ENCODE measurements at regions not wholly inside any gene's neighbourhood (a gene's known extent, or its start where the extent isn't known, plus 50 kb on each side); places are given as distances from the start of the nearest gene placed in this dataset.

DNA sequence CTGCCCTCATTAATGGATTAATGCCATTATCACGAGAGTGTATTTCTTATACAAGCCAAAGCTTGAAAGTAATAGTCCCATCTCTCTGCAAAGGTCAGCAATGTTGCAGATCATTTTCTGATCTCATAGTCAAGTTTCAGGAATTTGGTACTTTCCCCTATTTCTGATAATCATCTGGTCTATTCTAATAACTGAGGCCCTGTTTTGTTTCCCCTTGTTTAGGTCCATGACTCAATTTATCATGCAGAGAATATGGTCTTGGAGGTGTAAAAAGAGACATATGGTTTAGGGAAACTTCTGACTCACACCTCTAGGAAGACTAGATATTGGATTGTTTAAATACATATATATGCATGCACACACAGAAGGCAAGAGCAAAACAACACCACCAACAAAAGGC, 339.3 kb upstream of the NUDT12 start:
- no peaks in the 10 kb centered on the region for H3K27me3 ChIP-seq (ENCODE audit: control insufficient read depth, insufficient read depth, low read length)
- ATAC-seq (ENCODE audit: low read depth) (no peak), DNase-seq (no peak)
- TF ChIP-seq RAD21 (IDR thresholded peaks at IDR 0.05; ENCODE audit: low read length) (no peak), RCOR1 (IDR thresholded peaks at IDR 0.05; ENCODE audit: insufficient replicate concordance, low read length) (no peak), CHD1 (IDR thresholded peaks at IDR 0.05; ENCODE audit: low read depth, low read length) (no peak), RFX5 (IDR thresholded peaks at IDR 0.05; ENCODE audit: low read depth, low read length) (no peak), SMC3 (IDR thresholded peaks at IDR 0.05; ENCODE audit: low read depth, low read length) (no peak), POLR2A (IDR thresholded peaks at IDR 0.05; ENCODE audit: low read depth, low read length) (no peak), BHLHE40 (IDR thresholded peaks at IDR 0.05; ENCODE audit: low read depth, low read length) (no peak), MXI1 (IDR thresholded peaks at IDR 0.05; ENCODE audit: borderline replicate concordance, low read depth, low read length) (no peak), NFE2L2 (IDR thresholded peaks at IDR 0.05; ENCODE audit: low read depth, low read length) (no peak)
- TF ChIP-seq, protein P1, sequence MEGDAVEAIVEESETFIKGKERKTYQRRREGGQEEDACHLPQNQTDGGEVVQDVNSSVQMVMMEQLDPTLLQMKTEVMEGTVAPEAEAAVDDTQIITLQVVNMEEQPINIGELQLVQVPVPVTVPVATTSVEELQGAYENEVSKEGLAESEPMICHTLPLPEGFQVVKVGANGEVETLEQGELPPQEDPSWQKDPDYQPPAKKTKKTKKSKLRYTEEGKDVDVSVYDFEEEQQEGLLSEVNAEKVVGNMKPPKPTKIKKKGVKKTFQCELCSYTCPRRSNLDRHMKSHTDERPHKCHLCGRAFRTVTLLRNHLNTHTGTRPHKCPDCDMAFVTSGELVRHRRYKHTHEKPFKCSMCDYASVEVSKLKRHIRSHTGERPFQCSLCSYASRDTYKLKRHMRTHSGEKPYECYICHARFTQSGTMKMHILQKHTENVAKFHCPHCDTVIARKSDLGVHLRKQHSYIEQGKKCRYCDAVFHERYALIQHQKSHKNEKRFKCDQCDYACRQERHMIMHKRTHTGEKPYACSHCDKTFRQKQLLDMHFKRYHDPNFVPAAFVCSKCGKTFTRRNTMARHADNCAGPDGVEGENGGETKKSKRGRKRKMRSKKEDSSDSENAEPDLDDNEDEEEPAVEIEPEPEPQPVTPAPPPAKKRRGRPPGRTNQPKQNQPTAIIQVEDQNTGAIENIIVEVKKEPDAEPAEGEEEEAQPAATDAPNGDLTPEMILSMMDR (conservative IDR thresholded peaks at IDR 0.05; ENCODE audit: low read depth, low read length) = no peak
- TF ChIP-seq, protein P2, sequence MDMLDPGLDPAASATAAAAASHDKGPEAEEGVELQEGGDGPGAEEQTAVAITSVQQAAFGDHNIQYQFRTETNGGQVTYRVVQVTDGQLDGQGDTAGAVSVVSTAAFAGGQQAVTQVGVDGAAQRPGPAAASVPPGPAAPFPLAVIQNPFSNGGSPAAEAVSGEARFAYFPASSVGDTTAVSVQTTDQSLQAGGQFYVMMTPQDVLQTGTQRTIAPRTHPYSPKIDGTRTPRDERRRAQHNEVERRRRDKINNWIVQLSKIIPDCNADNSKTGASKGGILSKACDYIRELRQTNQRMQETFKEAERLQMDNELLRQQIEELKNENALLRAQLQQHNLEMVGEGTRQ (IDR thresholded peaks at IDR 0.05; ENCODE audit: low read depth, low read length) = no peak
- TF ChIP-seq, protein P3, sequence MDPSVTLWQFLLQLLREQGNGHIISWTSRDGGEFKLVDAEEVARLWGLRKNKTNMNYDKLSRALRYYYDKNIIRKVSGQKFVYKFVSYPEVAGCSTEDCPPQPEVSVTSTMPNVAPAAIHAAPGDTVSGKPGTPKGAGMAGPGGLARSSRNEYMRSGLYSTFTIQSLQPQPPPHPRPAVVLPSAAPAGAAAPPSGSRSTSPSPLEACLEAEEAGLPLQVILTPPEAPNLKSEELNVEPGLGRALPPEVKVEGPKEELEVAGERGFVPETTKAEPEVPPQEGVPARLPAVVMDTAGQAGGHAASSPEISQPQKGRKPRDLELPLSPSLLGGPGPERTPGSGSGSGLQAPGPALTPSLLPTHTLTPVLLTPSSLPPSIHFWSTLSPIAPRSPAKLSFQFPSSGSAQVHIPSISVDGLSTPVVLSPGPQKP (IDR thresholded peaks at IDR 0.05; ENCODE audit: borderline replicate concordance, low read depth, low read length) = no peak
- H3K23ac ChIP-seq (ENCODE audit: low read depth, low read length) = no peak overlapping the region
- intact Hi-C loops (cut with micrococcal nuclease) = no loop called here
- in situ Hi-C loops (cut with MboI; ENCODE audit: low sequenced_read_pairs) = no loop called here
- no peaks in the 10 kb centered on the region for H3K36me3 ChIP-seq (ENCODE audit: control insufficient read depth, insufficient read depth, low read length)
- H4K91ac ChIP-seq (ENCODE audit: insufficient read depth, low read depth, low read length) = no peak overlapping the region
- dilution Hi-C loops (cut with HindIII; ENCODE audit: low sequenced_read_pairs, unreplicated experiment) = no loop called here
- H3K4me2 ChIP-seq (ENCODE audit: low read depth, low read length) = no peak overlapping the region
- no CpG with 5 or more reads among the region's 1 CpG for WGBS, 2 experiments (ENCODE audit: extremely low coverage in 2 of 2, insufficient read length in 1 of 2)
- no peaks in the 10 kb centered on the region for H3K9me1 ChIP-seq (ENCODE audit: insufficient read depth, low read length)
- H3K4me3 ChIP-seq (ENCODE audit: insufficient read depth, low read depth, low read length) = no peak overlapping the region
- H3K14ac ChIP-seq (replicated peaks; ENCODE audit: low read depth, low read length) = no peak overlapping the region
- H3K27ac ChIP-seq (ENCODE audit: insufficient read depth, low read length) = no peak overlapping the region
- H4K8ac ChIP-seq (ENCODE audit: low read depth in 2 of 2, low read length in 2 of 2) = no peak overlapping the region
- CTCF ChIA-PET = no interaction called here
- H3K79me1 ChIP-seq (ENCODE audit: low read depth in 1 of 2, low read length in 2 of 2) = no peaks in the 10 kb centered on the region
- H4K5ac ChIP-seq (ENCODE audit: low read depth, low read length) = no peak overlapping the region
- no peak overlapping the region for H3K18ac ChIP-seq (ENCODE audit: low read depth, low read length)
- H2AK5ac ChIP-seq (ENCODE audit: low read depth, low read length) = no peak overlapping the region
- H2AFZ ChIP-seq (replicated peaks; ENCODE audit: low read length, poor library complexity) = no peak overlapping the region
- no peak overlapping the region for H2BK120ac ChIP-seq (ENCODE audit: low read depth, low read length)
- H4K20me1 ChIP-seq (ENCODE audit: insufficient read depth, low read length) = no peaks in the 10 kb centered on the region
- no peaks in the 10 kb centered on the region for H3K9me3 ChIP-seq (ENCODE audit: control insufficient read depth, insufficient read depth, low read length)
- no peak overlapping the region for H2AK9ac ChIP-seq (replicated peaks; ENCODE audit: low read depth, low read length, poor library complexity)
- H2BK15ac ChIP-seq (ENCODE audit: low read depth, low read length) = no peak overlapping the region
- H3K4ac ChIP-seq (ENCODE audit: low read depth, low read length) = no peak overlapping the region
- BruUV-seq (replicated peaks) = no TSS peak
- no peak overlapping the region for H3K9ac ChIP-seq (ENCODE audit: low read depth, low read length)
- no peak overlapping the region for H2BK20ac ChIP-seq (ENCODE audit: low read depth, low read length)
- H3K4me1 ChIP-seq (ENCODE audit: control insufficient read depth, insufficient read depth, low read length) = no peaks in the 10 kb centered on the region
- H2BK5ac ChIP-seq (ENCODE audit: low read depth, low read length, poor library complexity, severe bottlenecking) = no peak overlapping the region
- no peak overlapping the region for H3K56ac ChIP-seq (ENCODE audit: extremely low read depth, insufficient read depth, low read length)
- POLR2A ChIA-PET (ENCODE audit: unreplicated experiment) = no interaction called here

Measured in IMR-90 (cell line).